Osteoblast (primary cell): ENCODE measurements at regions not wholly inside any gene's neighbourhood (a gene's known extent, or its start where the extent isn't known, plus 50 kb on each side); places are given as distances from the start of the nearest gene placed in this dataset.

Experiments used
- DNase-seq: peaks from one replicate; pipeline ENCODE4 v3.0.0; 2011; ENCODE audit warnings: low spot score, mixed read lengths; ENCODE audit not compliant: insufficient read length; ENCODE audit errors: missing footprints
- H2AFZ ChIP-seq: 2 replicates; pipeline ENCODE4 v1.6.0; 2011; ENCODE audit warnings: mild to moderate bottlenecking, low read length
- H3K27ac ChIP-seq: 2 replicates; pipeline ENCODE4 v1.5.1; 2011; ENCODE audit warnings: mild to moderate bottlenecking, low read depth, low read length, moderate library complexity
- H3K27me3 ChIP-seq: 2 replicates; pipeline ENCODE4 v1.6.0; 2012; ENCODE audit warnings: mild to moderate bottlenecking, control low read depth, inconsistent platforms, low read length, moderate library complexity; ENCODE audit not compliant: insufficient read depth
- H3K36me3 ChIP-seq: 2 replicates; pipeline ENCODE4 v1.5.1; 2011; ENCODE audit warnings: mild to moderate bottlenecking, low read length, control low read depth, moderate library complexity; ENCODE audit not compliant: insufficient read depth
- H3K4me1 ChIP-seq: 2 replicates; pipeline ENCODE4 v1.5.1; 2011; ENCODE audit warnings: mild to moderate bottlenecking, low read length, control low read depth, moderate library complexity; ENCODE audit not compliant: insufficient read depth
- H3K4me2 ChIP-seq: 2 replicates; pipeline ENCODE4 v1.6.0; 2011; ENCODE audit warnings: mild to moderate bottlenecking, low read length; ENCODE audit not compliant: insufficient read depth
- H3K4me3 ChIP-seq: fragments of 200-600 bp; sonication (generic); 3 replicates; pipeline ENCODE4 v1.5.1; 2012; ENCODE audit warnings: mild to moderate bottlenecking, low read length, inconsistent platforms; ENCODE audit not compliant: insufficient read depth
- H3K79me2 ChIP-seq: 2 replicates; pipeline ENCODE4 v1.6.0; 2012; ENCODE audit warnings: mild to moderate bottlenecking, low read length, control low read depth, inconsistent platforms; ENCODE audit not compliant: insufficient read depth
- H3K9me3 ChIP-seq: 2 replicates; pipeline ENCODE4 v1.5.1; 2011; ENCODE audit warnings: low read depth, low read length, control low read depth
- H4K20me1 ChIP-seq: 2 replicates; pipeline ENCODE4 v1.6.0; 2012; ENCODE audit warnings: mild to moderate bottlenecking, low read length, control low read depth; ENCODE audit not compliant: insufficient read depth
- CTCF ChIP-seq: IDR thresholded peaks from 2 replicates; pipeline ENCODE4 v1.5.1; 2011; ENCODE audit warnings: mild to moderate bottlenecking, low read depth, low read length, moderate library complexity; ENCODE audit errors: extremely low read depth

GRCh38 chr2:101550555-101550954 lies 75.6 kb upstream of the RFX8 start:
- DNase-seq, result no peak
- no peaks in the 10 kb centered on the region for H3K36me3 ChIP-seq
- no peaks in the 10 kb centered on the region for H3K9me3 ChIP-seq
- H4K20me1 ChIP-seq, result no peaks in the 10 kb centered on the region
- TF ChIP-seq CTCF, result no peak
- H3K27ac ChIP-seq, result no peak overlapping the region
- H2AFZ ChIP-seq, result no peak overlapping the region
- no peak overlapping the region for H3K4me2 ChIP-seq
- H3K4me3 ChIP-seq, result no peak overlapping the region
- no peaks in the 10 kb centered on the region for H3K79me2 ChIP-seq
- H3K27me3 ChIP-seq, result no peaks in the 10 kb centered on the region
- peaks cover 13% of the 10 kb centered on the region for H3K4me1 ChIP-seq

- H3K27ac ChIP-seq, result no peak overlapping the region
- TF ChIP-seq CTCF, result no peak
- H3K79me2 ChIP-seq, result no peaks in the 10 kb centered on the region
- H3K36me3 ChIP-seq, result no peaks in the 10 kb centered on the region
- H3K9me3 ChIP-seq, result no peaks in the 10 kb centered on the region
- peaks cover 13% of the 10 kb centered on the region for H3K4me1 ChIP-seq
- no peak overlapping the region for H2AFZ ChIP-seq
- H3K4me3 ChIP-seq, result no peak overlapping the region
- no peak overlapping the region for H3K4me2 ChIP-seq
- H4K20me1 ChIP-seq, result no peaks in the 10 kb centered on the region
- no peak for DNase-seq
- no peaks in the 10 kb centered on the region for H3K27me3 ChIP-seq
These were observed 74.5 kb upstream of the RFX8 start for GRCh38 chr2:101549371-101549770.

- Histone ChIP-seq H3K36me3 (no peaks in the 10 kb centered on the region), H3K4me1 (peaks cover 13% of the 10 kb centered on the region), H3K4me2 (no peak overlapping the region), H2AFZ (no peak overlapping the region), H3K27me3 (no peaks in the 10 kb centered on the region), H3K9me3 (no peaks in the 10 kb centered on the region), H3K79me2 (no peaks in the 10 kb centered on the region), H3K4me3 (no peak overlapping the region), H4K20me1 (no peaks in the 10 kb centered on the region), H3K27ac (no peak overlapping the region)
- no peak for TF ChIP-seq CTCF
- no peak for DNase-seq
These were observed 71.6 kb upstream of the RFX8 start for GRCh38 chr2:101546376-101547058.

- no peak overlapping the region for H2AFZ ChIP-seq
- no peaks in the 10 kb centered on the region for H3K9me3 ChIP-seq
- H3K79me2 ChIP-seq, result no peaks in the 10 kb centered on the region
- H3K4me2 ChIP-seq, result no peak overlapping the region
- no peaks in the 10 kb centered on the region for H3K27me3 ChIP-seq
- H4K20me1 ChIP-seq, result no peaks in the 10 kb centered on the region
- TF ChIP-seq CTCF, result no peak
- no peaks in the 10 kb centered on the region for H3K36me3 ChIP-seq
- peaks cover 13% of the 10 kb centered on the region for H3K4me1 ChIP-seq
- DNase-seq, result peak; percentile 39
- H3K27ac ChIP-seq, result no peak overlapping the region
- no peak overlapping the region for H3K4me3 ChIP-seq
These were observed 71.0 kb upstream of the RFX8 start for GRCh38 chr2:101545950-101546349.
